Activated CD4-positive, alpha-beta T cell treated with anti-CD3 and anti-CD28 coated beads for 36 hours (primary cell): ENCODE measurements at regions not wholly inside any gene's neighbourhood (a gene's known extent, or its start where the extent isn't known, plus 50 kb on each side); places are given as distances from the start of the nearest gene placed in this dataset.
A peak's percentile ranks its signal among the peaks of the same experiment; 100 is the strongest.
"Not testable (repeated sequence)": the region's sequence is repeated elsewhere in the genome, so short reads cannot be mapped to it uniquely, and the experiment has no call there.

ENCODE experiments used
- ATAC-seq: fragments of 200-7000 bp; cut with Tn5 transposase; one replicate; pipeline ENCODE4 v1.10.0; 2021; ENCODE audit warnings: mild to moderate bottlenecking, moderate library complexity
- CTCF ChIA-PET: fragments of 350-600 bp; sonication (Branson Sonifier 250); formaldehyde crosslinking; loops from one replicate; lab custom pipeline; 2021; ENCODE audit warnings: antibody characterized with exemption; lab: Charles Lee
- POLR2A ChIA-PET: fragments of 350-600 bp; sonication (Branson Sonifier 250); formaldehyde crosslinking; loops from one replicate; lab custom pipeline; 2021; ENCODE audit warnings: antibody characterized with exemption, inconsistent platforms; lab: Charles Lee
- DNase-seq: peaks from one replicate; pipeline ENCODE4 v3.0.0-alpha.2; 2020
- H3K27ac Mint-ChIP-seq: one replicate; pipeline ENCODE4 v1.8.0; 2021; ENCODE audit warnings: mixed read lengths
- H3K27me3 Mint-ChIP-seq: one replicate; pipeline ENCODE4 v1.8.0; 2021; ENCODE audit warnings: mixed read lengths
- H3K36me3 Mint-ChIP-seq: one replicate; pipeline ENCODE4 v1.8.0; 2021; ENCODE audit warnings: low read depth, mixed read lengths
- H3K4me1 Mint-ChIP-seq: one replicate; pipeline ENCODE4 v1.8.0; 2021; ENCODE audit warnings: mixed read lengths
- H3K4me3 Mint-ChIP-seq: one replicate; pipeline ENCODE4 v1.8.0; 2021; ENCODE audit warnings: mild to moderate bottlenecking, moderate library complexity, mixed read lengths
- H3K9me3 Mint-ChIP-seq: one replicate; pipeline ENCODE4 v1.8.0; 2021; ENCODE audit warnings: low read depth, mixed read lengths
- intact Hi-C, 2 experiments: fragments of 100-400 bp; cut with DNase I in 1 of 2; cut with micrococcal nuclease in 1 of 2; formaldehyde crosslinking; loops; one replicate each; pipeline versions ENCODE4 v1.14.2 to v1.15.1; 2022 to 2024; cut with DNase I, micrococcal nuclease

DNA sequence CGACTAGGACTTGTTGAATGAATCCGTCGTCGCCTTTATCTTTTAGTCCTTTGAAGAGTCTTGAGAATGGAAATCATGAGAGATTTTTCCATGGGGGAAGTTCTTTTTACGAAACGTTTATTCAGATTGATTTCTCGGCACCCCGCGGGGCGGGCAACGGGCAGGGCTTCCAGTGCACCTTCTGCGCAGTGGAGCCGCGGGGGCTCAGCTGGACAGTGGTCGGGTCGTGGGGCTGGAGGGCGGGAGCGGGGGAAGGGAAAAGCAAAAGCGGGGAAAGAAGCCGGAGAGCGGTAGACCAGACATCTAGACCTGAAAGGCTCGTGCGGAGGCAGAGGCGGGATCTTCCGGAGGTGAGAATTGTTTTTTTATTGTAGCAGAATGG, 103.0 kb downstream of the NBPF11 start:
- POLR2A ChIA-PET, CTCF ChIA-PET, H3K4me1 Mint-ChIP-seq, H3K36me3 Mint-ChIP-seq, intact Hi-C loops, H3K9me3 Mint-ChIP-seq, H3K27me3 Mint-ChIP-seq: not testable (repeated sequence)
- ATAC-seq (peak; percentile 8), DNase-seq (peak; percentile 41)
- H3K4me3 Mint-ChIP-seq, result peak overlapping the region; percentile 71
- peak overlapping the region; percentile 37 for H3K27ac Mint-ChIP-seq

DNA sequence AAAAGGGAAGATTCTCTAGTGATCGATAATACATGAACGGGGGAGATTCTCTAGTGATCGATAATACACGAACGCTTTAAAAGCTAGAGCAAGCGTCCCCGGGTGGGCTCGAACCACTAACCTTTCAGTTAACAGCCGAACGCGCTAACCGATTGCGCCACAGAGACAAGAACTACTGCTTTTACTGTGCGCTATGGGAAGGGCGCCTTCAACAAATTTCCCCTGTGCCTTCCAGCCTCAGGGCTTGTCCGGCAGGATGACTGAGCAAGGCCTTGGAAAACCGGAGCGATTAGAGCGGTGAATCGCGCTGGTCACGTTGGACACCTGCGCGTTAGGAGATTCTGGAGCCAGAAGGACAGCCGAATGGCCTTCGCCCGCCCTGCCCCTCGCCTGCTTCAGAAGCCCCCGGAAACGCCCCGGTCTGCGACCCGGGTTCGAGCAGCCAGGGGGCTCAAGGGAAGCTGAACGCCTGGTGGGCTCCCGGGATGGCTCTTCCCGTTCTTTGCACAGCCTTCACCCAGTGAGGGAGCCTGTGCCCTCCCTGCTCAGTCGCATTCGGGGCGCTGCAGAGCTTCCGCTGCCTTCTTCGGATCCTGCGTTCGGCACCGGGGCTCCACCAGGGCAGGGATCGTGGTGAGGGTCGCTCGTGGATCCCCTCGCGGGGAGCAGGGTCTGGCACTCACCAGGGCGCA, 103.5 kb downstream of the NBPF11 start:
- CTCF ChIA-PET, POLR2A ChIA-PET, H3K4me1 Mint-ChIP-seq, H3K27me3 Mint-ChIP-seq, intact Hi-C loops, H3K9me3 Mint-ChIP-seq, H3K36me3 Mint-ChIP-seq: not testable (repeated sequence)
- Mint-ChIP-seq H3K4me3 (peak overlapping the region; percentile 71), H3K27ac (peak overlapping the region; percentile 37)
- peak; percentile 48 for ATAC-seq
- DNase-seq, result peak; percentile 59

DNA sequence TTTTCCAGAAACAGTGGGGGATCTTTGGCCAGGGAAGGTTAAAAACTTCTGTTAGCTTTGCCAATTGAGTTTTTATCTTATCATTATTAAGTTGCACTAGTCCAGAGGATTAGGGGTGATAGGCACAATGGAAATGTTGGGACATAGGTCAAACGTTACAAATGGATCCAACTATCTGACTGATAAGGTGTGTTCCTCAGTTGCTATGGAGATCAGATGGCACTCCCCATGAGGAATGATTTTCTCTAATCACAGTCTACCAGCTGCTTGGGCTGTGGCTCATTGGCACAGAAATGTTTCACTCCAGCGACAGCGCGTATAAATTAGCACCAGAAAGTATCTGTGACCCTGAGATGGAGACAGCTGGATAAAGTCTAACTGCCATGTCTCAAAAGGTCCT, 106.2 kb downstream of the NBPF11 start:
- CTCF ChIA-PET, H3K36me3 Mint-ChIP-seq, POLR2A ChIA-PET, ATAC-seq, H3K9me3 Mint-ChIP-seq, H3K27ac Mint-ChIP-seq, H3K4me3 Mint-ChIP-seq, H3K4me1 Mint-ChIP-seq, H3K27me3 Mint-ChIP-seq, intact Hi-C loops, DNase-seq: not testable (repeated sequence)

DNA sequence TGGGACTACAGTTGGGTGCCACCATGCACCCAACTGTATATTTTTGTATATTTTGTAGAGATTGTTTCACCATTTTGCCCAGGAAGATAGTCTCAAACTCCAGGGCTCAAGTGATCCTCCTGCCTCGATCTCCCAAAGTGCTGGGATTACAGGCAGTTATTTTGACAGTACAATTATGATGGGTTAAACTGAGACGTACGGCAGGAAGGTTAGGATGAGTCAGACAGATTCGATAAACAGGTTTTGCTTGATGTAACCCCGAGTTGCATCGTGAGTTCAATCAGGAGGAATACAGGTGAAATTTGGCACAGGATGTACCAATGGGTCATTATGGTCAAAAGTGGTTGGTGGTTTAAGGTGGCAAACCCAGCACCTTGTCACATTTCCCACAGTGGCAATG, 107.6 kb downstream of the NBPF11 start:
- H3K27me3 Mint-ChIP-seq, H3K4me3 Mint-ChIP-seq, H3K9me3 Mint-ChIP-seq, intact Hi-C loops, H3K36me3 Mint-ChIP-seq, H3K4me1 Mint-ChIP-seq, POLR2A ChIA-PET, DNase-seq, H3K27ac Mint-ChIP-seq, CTCF ChIA-PET: not testable (repeated sequence)
- ATAC-seq, result peak; percentile 51
